CD4-positive, alpha-beta T cell (primary cell): ENCODE measurements at regions not wholly inside any gene's neighbourhood (a gene's known extent, or its start where the extent isn't known, plus 50 kb on each side); places are given as distances from the start of the nearest gene placed in this dataset.

ENCODE experiments used
- ATAC-seq: fragments of 200-7000 bp; cut with Tn5 transposase; one replicate; pipeline ENCODE4 v1.10.0; 2022; ENCODE audit warnings: mild to moderate bottlenecking; ENCODE audit not compliant: poor library complexity
- CTCF ChIA-PET: fragments of 350-600 bp; sonication (Branson Sonifier 250); formaldehyde crosslinking; loops from one replicate; lab custom pipeline; 2021; ENCODE audit warnings: antibody characterized with exemption, inconsistent platforms; lab: Charles Lee
- POLR2A ChIA-PET: fragments of 350-600 bp; sonication (Branson Sonifier 250); formaldehyde crosslinking; loops from one replicate; lab custom pipeline; 2021; ENCODE audit warnings: antibody characterized with exemption, inconsistent platforms; lab: Charles Lee
- DNase-seq, 14 experiments: peaks; one replicate each; pipeline ENCODE4 v3.0.0-alpha.2; 2013 to 2020; ENCODE audit warnings: mixed read lengths in 2 of 14
- H3K27ac ChIP-seq, 2 donors: one replicate each; pipeline versions ENCODE4 v1.5.1 to v1.7.0; 2013; ENCODE audit warnings: low read length in 2 of 2, low read depth in 1 of 2, mild to moderate bottlenecking in 1 of 2
- H3K27me3 ChIP-seq, 2 experiments: 1 replicate in 1 of 2; 2 replicates in 1 of 2; pipeline versions ENCODE4 v1.6.1 to v1.7.0; 2013; ENCODE audit warnings: low read length in 2 of 2, control low read depth in 1 of 2, mild to moderate bottlenecking in 1 of 2, moderate library complexity in 1 of 2; ENCODE audit not compliant: insufficient read depth in 2 of 2, control insufficient read depth in 1 of 2
- H3K36me3 ChIP-seq: one replicate; pipeline ENCODE4 v1.6.1; 2013; ENCODE audit warnings: low read length, control low read depth; ENCODE audit not compliant: insufficient read depth
- H3K4me1 ChIP-seq: one replicate; pipeline ENCODE4 v1.6.1; 2013; ENCODE audit warnings: low read length, control low read depth; ENCODE audit not compliant: insufficient read depth
- H3K4me3 ChIP-seq: one replicate; pipeline ENCODE4 v1.5.1; 2013; ENCODE audit warnings: mild to moderate bottlenecking, low read length, moderate library complexity
- H3K9me3 ChIP-seq, 2 experiments: 1 replicate in 1 of 2; 2 replicates in 1 of 2; pipeline versions ENCODE4 v1.6.1 to v1.7.0; 2013; ENCODE audit warnings: low read length in 2 of 2, mild to moderate bottlenecking in 2 of 2, control low read depth in 1 of 2, moderate library complexity in 1 of 2; ENCODE audit not compliant: control insufficient read depth in 1 of 2, insufficient read depth in 1 of 2
- H3K27ac Mint-ChIP-seq: one replicate; pipeline ENCODE4 v1.8.0; 2020; ENCODE audit warnings: mixed read lengths
- H3K27me3 Mint-ChIP-seq: one replicate; pipeline ENCODE4 v1.8.0; 2021; ENCODE audit warnings: mixed read lengths
- H3K36me3 Mint-ChIP-seq: one replicate; pipeline ENCODE4 v1.8.0; 2021; ENCODE audit warnings: low read depth, mixed read lengths
- H3K4me1 Mint-ChIP-seq: one replicate; pipeline ENCODE4 v1.8.0; 2021; ENCODE audit warnings: low read depth, mixed read lengths
- H3K4me3 Mint-ChIP-seq: one replicate; pipeline ENCODE4 v1.8.0; 2020; ENCODE audit warnings: mild to moderate bottlenecking, mixed read lengths
- H3K9me3 Mint-ChIP-seq: one replicate; pipeline ENCODE4 v1.8.0; 2020; ENCODE audit warnings: mixed read lengths
- CTCF ChIP-seq: fragments of 200-600 bp; IDR thresholded peaks from one replicate; pipeline ENCODE4 v1.8.0; 2022; ENCODE audit warnings: antibody characterized with exemption, mild to moderate bottlenecking
- intact Hi-C, 2 experiments: fragments of 100-400 bp; cut with DNase I in 1 of 2; cut with micrococcal nuclease in 1 of 2; formaldehyde crosslinking; loops; one replicate each; pipeline versions ENCODE4 v1.15.1 to v1.9.0; 2023 to 2025; cut with DNase I, micrococcal nuclease

GRCh38 chr9:29969856-29970647, 2396.8 kb upstream of the C9orf72 start:
- H3K4me3 ChIP-seq = no peak overlapping the region
- intact Hi-C loops = no loop called here
- DNase-seq = no peak
- H3K27me3 ChIP-seq = no peaks in the 10 kb centered on the region
- no peaks in the 10 kb centered on the region for H3K36me3 ChIP-seq
- ChIA-PET POLR2A (no interaction called here), CTCF (no interaction called here)
- H3K4me1 Mint-ChIP-seq = no peaks in the 10 kb centered on the region
- no peak overlapping the region for H3K27ac ChIP-seq
- H3K4me1 ChIP-seq = no peaks in the 10 kb centered on the region
- no peaks in the 10 kb centered on the region for H3K27me3 Mint-ChIP-seq
- no peaks in the 10 kb centered on the region for H3K9me3 Mint-ChIP-seq
- H3K27ac Mint-ChIP-seq = no peak overlapping the region
- H3K9me3 ChIP-seq = peaks cover 0 to 18% of the 10 kb centered on the region in 2 experiments
- no peak for TF ChIP-seq CTCF
- H3K36me3 Mint-ChIP-seq = no peaks in the 10 kb centered on the region
- H3K4me3 Mint-ChIP-seq = no peak overlapping the region
- no peak for ATAC-seq

- no peaks in the 10 kb centered on the region for H3K36me3 ChIP-seq
- no peak overlapping the region for H3K27ac ChIP-seq
- no peak overlapping the region for H3K27ac Mint-ChIP-seq
- ChIA-PET POLR2A (no interaction called here), CTCF (no interaction called here)
- no peaks in the 10 kb centered on the region for H3K4me1 ChIP-seq
- H3K27me3 Mint-ChIP-seq = no peaks in the 10 kb centered on the region
- intact Hi-C loops = no loop called here
- H3K9me3 ChIP-seq = peaks cover 0 to 12% of the 10 kb centered on the region in 2 experiments
- no peak for TF ChIP-seq CTCF
- no peak for ATAC-seq
- no peaks in the 10 kb centered on the region for H3K36me3 Mint-ChIP-seq
- no peak overlapping the region for H3K4me3 Mint-ChIP-seq
- no peaks in the 10 kb centered on the region for H3K9me3 Mint-ChIP-seq
- no peak overlapping the region for H3K4me3 ChIP-seq
- DNase-seq = no peak
- no peaks in the 10 kb centered on the region for H3K27me3 ChIP-seq
- no peaks in the 10 kb centered on the region for H3K4me1 Mint-ChIP-seq
Observed at GRCh38 chr9:29974197-29974596, 2400.9 kb upstream of the C9orf72 start.

GRCh38 chr9:29976981-29977380, 2403.7 kb upstream of the C9orf72 start:
- no peak for DNase-seq

More at GRCh38 chr9:29976981-29977380, 2403.7 kb upstream of the C9orf72 start:
- H3K36me3 ChIP-seq = no peaks in the 10 kb centered on the region
- no peaks in the 10 kb centered on the region for H3K9me3 ChIP-seq
- Mint-ChIP-seq H3K4me3 (no peak overlapping the region), H3K9me3 (no peaks in the 10 kb centered on the region), H3K27me3 (no peaks in the 10 kb centered on the region), H3K27ac (no peak overlapping the region), H3K4me1 (no peaks in the 10 kb centered on the region), H3K36me3 (no peaks in the 10 kb centered on the region)
- H3K4me1 ChIP-seq = no peaks in the 10 kb centered on the region
- H3K27me3 ChIP-seq = no peaks in the 10 kb centered on the region
- no peak overlapping the region for H3K27ac ChIP-seq
- no peak for ATAC-seq
- no peak for TF ChIP-seq CTCF
- no peak overlapping the region for H3K4me3 ChIP-seq
- CTCF ChIA-PET = no interaction called here
- POLR2A ChIA-PET = no interaction called here
- intact Hi-C loops = no loop called here
